ENCODE measurements at regions not wholly inside any gene's neighbourhood (a gene's known extent, or its start where the extent isn't known, plus 50 kb on each side); places are given as distances from the start of the nearest gene placed in this dataset.

DNA sequence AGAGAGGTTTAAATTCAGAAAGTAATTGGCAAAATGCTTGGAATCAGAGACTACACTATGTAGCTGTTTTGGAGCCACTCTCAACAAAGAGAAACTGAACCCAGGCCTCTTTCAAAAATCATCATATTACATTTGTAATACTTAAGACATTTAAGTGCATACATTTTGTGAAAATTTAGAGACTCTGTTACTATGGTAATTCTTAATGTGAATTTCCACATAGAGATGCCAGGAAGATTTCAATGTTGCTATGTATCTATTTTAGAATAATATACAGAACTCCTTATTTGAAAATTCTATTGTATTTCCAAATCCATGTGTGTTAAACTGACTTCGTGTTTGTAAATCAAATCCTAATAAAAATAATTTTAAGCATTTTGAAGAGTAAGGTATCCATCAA lies 1260.9 kb upstream of the C9orf72 start:
- Histone ChIP-seq H3K4me3 (replicated peaks in 1 of 3) (no peak overlapping the region), H3K27ac (no peak overlapping the region), H3K4me1 (no peaks in the 10 kb centered on the region), H3K9me3 (no peaks in the 10 kb centered on the region), H3K27me3 (no peaks in the 10 kb centered on the region), H3K36me3 (no peaks in the 10 kb centered on the region)
- TF ChIP-seq, protein P1, sequence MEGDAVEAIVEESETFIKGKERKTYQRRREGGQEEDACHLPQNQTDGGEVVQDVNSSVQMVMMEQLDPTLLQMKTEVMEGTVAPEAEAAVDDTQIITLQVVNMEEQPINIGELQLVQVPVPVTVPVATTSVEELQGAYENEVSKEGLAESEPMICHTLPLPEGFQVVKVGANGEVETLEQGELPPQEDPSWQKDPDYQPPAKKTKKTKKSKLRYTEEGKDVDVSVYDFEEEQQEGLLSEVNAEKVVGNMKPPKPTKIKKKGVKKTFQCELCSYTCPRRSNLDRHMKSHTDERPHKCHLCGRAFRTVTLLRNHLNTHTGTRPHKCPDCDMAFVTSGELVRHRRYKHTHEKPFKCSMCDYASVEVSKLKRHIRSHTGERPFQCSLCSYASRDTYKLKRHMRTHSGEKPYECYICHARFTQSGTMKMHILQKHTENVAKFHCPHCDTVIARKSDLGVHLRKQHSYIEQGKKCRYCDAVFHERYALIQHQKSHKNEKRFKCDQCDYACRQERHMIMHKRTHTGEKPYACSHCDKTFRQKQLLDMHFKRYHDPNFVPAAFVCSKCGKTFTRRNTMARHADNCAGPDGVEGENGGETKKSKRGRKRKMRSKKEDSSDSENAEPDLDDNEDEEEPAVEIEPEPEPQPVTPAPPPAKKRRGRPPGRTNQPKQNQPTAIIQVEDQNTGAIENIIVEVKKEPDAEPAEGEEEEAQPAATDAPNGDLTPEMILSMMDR (IDR thresholded peaks at IDR 0.05): no peak
- TF ChIP-seq POLR2A (IDR thresholded peaks at IDR 0.05): no peak
- DNase-seq: no peak
- intact Hi-C loops (cut with DNase I): no loop called here
- WGBS, 2 donors: 82 to 91% methylated on average over 1 of the region's 1 CpG

DNA sequence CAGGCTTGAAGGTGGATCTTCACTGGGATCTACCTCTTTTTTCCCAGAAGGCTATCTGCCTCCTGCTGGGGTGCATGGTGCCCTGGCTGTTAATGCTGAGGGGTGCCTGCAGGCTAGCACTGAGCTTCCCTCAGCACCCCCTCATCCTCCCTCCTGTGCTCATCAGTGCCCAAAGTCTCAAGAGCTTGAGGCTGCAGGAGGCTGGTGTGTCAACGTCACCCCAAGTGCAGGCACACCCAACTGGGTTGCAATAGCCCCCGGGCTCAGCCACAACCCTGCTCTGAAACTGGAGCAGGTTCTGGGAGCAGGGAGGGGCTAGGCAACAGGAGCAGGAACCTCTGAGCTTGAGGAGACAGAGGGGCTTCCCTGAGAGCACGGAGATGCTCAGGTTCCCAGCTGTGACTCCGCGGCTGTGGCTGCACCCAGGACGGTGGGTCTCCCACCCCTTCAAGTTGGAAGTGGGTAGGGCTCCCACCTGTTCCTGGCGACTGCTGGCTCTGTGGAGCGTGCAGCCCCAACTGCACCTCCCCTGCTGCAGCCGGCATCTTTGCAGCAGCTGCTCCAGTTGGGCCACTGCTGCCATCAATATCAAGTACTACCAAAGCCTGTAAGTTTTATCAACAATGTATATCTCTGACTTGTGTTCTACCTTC lies 1266.6 kb upstream of the C9orf72 start:
- 95 to 100% methylated on average over 3 of the region's 9 CpGs for WGBS, 2 donors
- H3K27ac ChIP-seq: no peak overlapping the region
- TF ChIP-seq, protein P1 (IDR thresholded peaks at IDR 0.05): no peak
- no peak for TF ChIP-seq POLR2A (IDR thresholded peaks at IDR 0.05)
- no peaks in the 10 kb centered on the region for H3K27me3 ChIP-seq
- no peaks in the 10 kb centered on the region for H3K36me3 ChIP-seq
- intact Hi-C loops (cut with DNase I): no loop called here
- H3K9me3 ChIP-seq: no peaks in the 10 kb centered on the region
- no peak overlapping the region for H3K4me3 ChIP-seq (replicated peaks in 1 of 3)
- DNase-seq: no peak
- H3K4me1 ChIP-seq: no peaks in the 10 kb centered on the region

DNA sequence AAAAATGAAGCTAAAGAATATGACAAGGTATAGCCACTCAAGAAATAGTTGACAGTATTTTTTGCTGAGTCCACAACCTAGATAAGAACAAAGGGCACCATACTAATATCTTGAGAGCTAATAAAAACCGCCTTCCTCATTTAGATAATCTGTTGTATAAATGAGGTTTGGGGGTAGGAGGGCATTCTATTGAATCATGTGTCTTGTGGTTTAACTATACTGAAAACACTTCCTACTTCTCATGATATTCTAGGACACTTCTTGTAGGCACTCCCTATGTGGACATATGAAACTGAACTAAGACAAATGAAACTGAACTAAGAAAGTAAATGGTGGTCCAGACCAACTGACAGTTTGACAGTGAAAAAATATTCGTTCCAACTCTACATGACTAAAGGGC lies 1268.5 kb upstream of the C9orf72 start:
- 89 to 90% methylated on average over 2 of the region's 2 CpGs for whole genome bisulfite sequencing, 2 donors
- Histone ChIP-seq H3K4me3 (replicated peaks in 1 of 3) (no peak overlapping the region), H3K4me1 (no peaks in the 10 kb centered on the region), H3K9me3 (no peaks in the 10 kb centered on the region), H3K27me3 (no peaks in the 10 kb centered on the region), H3K27ac (no peak overlapping the region), H3K36me3 (no peaks in the 10 kb centered on the region)
- TF ChIP-seq, protein P1 (IDR thresholded peaks at IDR 0.05): no peak
- no peak for TF ChIP-seq POLR2A (IDR thresholded peaks at IDR 0.05)
- no peak for DNase-seq
- intact Hi-C loops (cut with DNase I): no loop called here

DNA sequence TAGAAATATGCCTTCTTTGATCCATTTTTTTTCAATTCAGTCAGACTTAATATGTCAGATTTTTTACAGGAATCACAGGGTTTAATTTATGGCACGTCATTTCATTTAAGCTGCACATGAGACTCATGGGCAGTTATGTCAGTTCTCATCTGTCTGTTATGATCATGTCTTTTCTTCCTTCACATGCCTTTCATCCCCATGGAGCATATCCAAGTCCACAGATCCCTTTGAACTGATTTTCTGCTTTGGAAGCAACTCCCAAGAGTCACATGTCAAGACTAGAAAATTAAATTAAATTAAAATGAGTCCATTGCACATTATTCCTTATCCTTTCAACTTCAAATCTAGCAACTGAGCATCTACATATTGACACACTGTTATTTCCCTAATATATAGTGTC lies 1274.0 kb upstream of the C9orf72 start:
- no peak overlapping the region for H3K27ac ChIP-seq
- H3K9me3 ChIP-seq: no peaks in the 10 kb centered on the region
- DNase-seq: no peak
- H3K36me3 ChIP-seq: no peaks in the 10 kb centered on the region
- H3K4me1 ChIP-seq: no peaks in the 10 kb centered on the region
- no peaks in the 10 kb centered on the region for H3K27me3 ChIP-seq
- 77 to 100% methylated on average over 1 of the region's 1 CpG for WGBS, 2 donors
- no peak for TF ChIP-seq POLR2A (IDR thresholded peaks at IDR 0.05)
- TF ChIP-seq, protein P1 (IDR thresholded peaks at IDR 0.05): no peak
- intact Hi-C loops (cut with DNase I): no loop called here
- H3K4me3 ChIP-seq (replicated peaks in 1 of 3): no peak overlapping the region

DNA sequence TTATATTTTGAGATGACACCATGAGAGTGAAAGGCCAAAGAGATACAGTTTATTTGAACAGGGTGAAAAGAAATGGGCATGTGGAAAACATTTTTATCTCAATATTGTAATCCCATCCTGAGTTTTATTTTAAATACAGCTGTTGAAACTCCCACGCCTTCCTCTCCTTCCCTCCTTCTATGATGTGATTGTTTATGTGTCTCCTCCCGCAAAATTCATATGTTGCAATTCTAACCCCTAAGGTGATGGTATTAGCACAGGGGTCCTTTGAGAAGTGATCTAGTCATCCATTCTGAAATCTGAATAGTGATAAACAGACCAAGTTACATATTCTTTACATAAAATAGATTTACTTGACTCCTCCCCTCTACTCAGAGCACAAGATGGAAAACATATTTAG lies 1275.4 kb upstream of the C9orf72 start:
- no peaks in the 10 kb centered on the region for H3K4me1 ChIP-seq
- no peaks in the 10 kb centered on the region for H3K36me3 ChIP-seq
- WGBS, 2 donors: 93 to 97% methylated on average over 2 of the region's 2 CpGs
- no peak overlapping the region for H3K4me3 ChIP-seq (replicated peaks in 1 of 3)
- no peak for TF ChIP-seq POLR2A (IDR thresholded peaks at IDR 0.05)
- TF ChIP-seq, protein P1 (IDR thresholded peaks at IDR 0.05): no peak
- no peak for DNase-seq
- H3K27ac ChIP-seq: no peak overlapping the region
- intact Hi-C loops (cut with DNase I): no loop called here
- H3K27me3 ChIP-seq: no peaks in the 10 kb centered on the region
- H3K9me3 ChIP-seq: no peaks in the 10 kb centered on the region

All from thyroid gland (tissue), 4 donors.